HS-5 (cell line): ENCODE measurements at regions not wholly inside any gene's neighbourhood (a gene's known extent, or its start where the extent isn't known, plus 50 kb on each side); places are given as distances from the start of the nearest gene placed in this dataset.
A peak's percentile ranks its signal among the peaks of the same experiment; 100 is the strongest.

ENCODE experiments used
- DNase-seq: peaks from one replicate; pipeline ENCODE4 v3.0.0-alpha.2; 2012; ENCODE audit warnings: low read depth

- DNase-seq: no peak
Observed at GRCh38 chr3:151992326-151993041, 119.0 kb downstream of the SUCNR1 start.

GRCh38 chr3:151995091-151995490 is 121.6 kb downstream of the SUCNR1 start:
- no peak for DNase-seq

GRCh38 chr3:151998744-151999143 is 125.3 kb downstream of the SUCNR1 start:
- DNase-seq: no peak

GRCh38 chr3:151999936-152000335 is 126.5 kb downstream of the SUCNR1 start:
- DNase-seq: no peak

GRCh38 chr3:152011812-152012735 is 138.6 kb downstream of the SUCNR1 start:
- DNase-seq: no peak

- no peak for DNase-seq
Observed at GRCh38 chr3:152019508-152019907, 146.1 kb downstream of the SUCNR1 start.

- DNase-seq: peak; percentile 5
Observed at GRCh38 chr3:152021951-152022461, 148.6 kb downstream of the SUCNR1 start.

- DNase-seq: peak; percentile 91
Observed at GRCh38 chr3:152026033-152026556, 152.7 kb downstream of the SUCNR1 start.

GRCh38 chr3:152030320-152030719 is 156.9 kb downstream of the SUCNR1 start:
- no peak for DNase-seq

- no peak for DNase-seq
Observed at GRCh38 chr3:152031321-152031720, 157.9 kb downstream of the SUCNR1 start.

- no peak for DNase-seq
Observed at GRCh38 chr3:152037297-152037696, 163.9 kb downstream of the SUCNR1 start.

- DNase-seq: no peak
Observed at GRCh38 chr3:152037953-152038352, 164.5 kb downstream of the SUCNR1 start.

- no peak for DNase-seq
Observed at GRCh38 chr3:152038490-152038889, 165.0 kb downstream of the SUCNR1 start.

- DNase-seq: no peak
Observed at GRCh38 chr3:152039887-152040286, 166.4 kb downstream of the SUCNR1 start.

- no peak for DNase-seq
Observed at GRCh38 chr3:152040319-152040718, 166.9 kb downstream of the SUCNR1 start.

- DNase-seq: no peak
Observed at GRCh38 chr3:152043620-152044019, 170.2 kb downstream of the SUCNR1 start.

GRCh38 chr3:152046280-152046679 is 172.8 kb downstream of the SUCNR1 start:
- no peak for DNase-seq

GRCh38 chr3:152047465-152047864 is 174.0 kb downstream of the SUCNR1 start:
- no peak for DNase-seq

GRCh38 chr3:152048831-152049230 is 175.4 kb downstream of the SUCNR1 start:
- no peak for DNase-seq

GRCh38 chr3:152050903-152051302 is 177.5 kb downstream of the SUCNR1 start:
- DNase-seq: no peak

- no peak for DNase-seq
Observed at GRCh38 chr3:152051501-152052404, 178.3 kb downstream of the SUCNR1 start.

GRCh38 chr3:152053866-152054265 is 180.4 kb downstream of the SUCNR1 start:
- DNase-seq: no peak
